ENCODE measurements at regions not wholly inside any gene's neighbourhood (a gene's known extent, or its start where the extent isn't known, plus 50 kb on each side); places are given as distances from the start of the nearest gene placed in this dataset.

DNA sequence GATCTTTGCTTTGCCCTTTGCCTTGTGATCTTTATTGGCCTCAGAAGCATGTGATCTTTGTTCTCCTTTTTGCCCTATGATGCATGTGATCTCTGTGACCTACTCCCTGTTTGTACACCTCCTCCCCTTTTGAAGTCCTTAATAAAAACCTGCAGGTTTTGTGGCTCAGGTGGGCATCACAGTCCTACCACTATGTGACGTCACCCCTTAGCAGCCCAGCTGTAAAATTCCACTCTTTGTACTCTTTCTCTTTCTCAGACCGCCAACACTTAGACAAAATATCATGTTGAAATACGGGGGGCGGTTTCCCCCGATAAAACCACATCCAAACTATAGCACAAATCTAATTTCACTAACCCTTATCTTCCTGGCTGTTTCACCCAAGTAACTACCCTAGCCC lies 76.7 kb upstream of the RAPGEF4 start:
- H3K9me3 ChIP-seq (ENCODE audit: control insufficient read depth, insufficient read depth, low read length): no peaks in the 10 kb centered on the region
- H3K4me3 ChIP-seq (ENCODE audit: low read depth, low read length): no peak overlapping the region
- no peaks in the 10 kb centered on the region for H3K4me1 ChIP-seq (ENCODE audit: control insufficient read depth, insufficient read depth, low read length)
- H3K9ac ChIP-seq (ENCODE audit: low read depth, low read length): no peak overlapping the region
- H3K36me3 ChIP-seq (ENCODE audit: control insufficient read depth, insufficient read depth, low read length): no peaks in the 10 kb centered on the region
- no peaks in the 10 kb centered on the region for H3K27me3 ChIP-seq (ENCODE audit: control insufficient read depth, insufficient read depth, low read length)

GRCh38 chr2:172662099-172662498 lies 73.5 kb upstream of the RAPGEF4 start:
- no peaks in the 10 kb centered on the region for H3K4me1 ChIP-seq (ENCODE audit: control insufficient read depth, insufficient read depth, low read length)
- H3K9ac ChIP-seq (ENCODE audit: low read depth, low read length): no peak overlapping the region
- no peaks in the 10 kb centered on the region for H3K36me3 ChIP-seq (ENCODE audit: control insufficient read depth, insufficient read depth, low read length)
- no peaks in the 10 kb centered on the region for H3K27me3 ChIP-seq (ENCODE audit: control insufficient read depth, insufficient read depth, low read length)
- H3K9me3 ChIP-seq (ENCODE audit: control insufficient read depth, insufficient read depth, low read length): no peaks in the 10 kb centered on the region
- no peak overlapping the region for H3K4me3 ChIP-seq (ENCODE audit: low read depth, low read length)

DNA sequence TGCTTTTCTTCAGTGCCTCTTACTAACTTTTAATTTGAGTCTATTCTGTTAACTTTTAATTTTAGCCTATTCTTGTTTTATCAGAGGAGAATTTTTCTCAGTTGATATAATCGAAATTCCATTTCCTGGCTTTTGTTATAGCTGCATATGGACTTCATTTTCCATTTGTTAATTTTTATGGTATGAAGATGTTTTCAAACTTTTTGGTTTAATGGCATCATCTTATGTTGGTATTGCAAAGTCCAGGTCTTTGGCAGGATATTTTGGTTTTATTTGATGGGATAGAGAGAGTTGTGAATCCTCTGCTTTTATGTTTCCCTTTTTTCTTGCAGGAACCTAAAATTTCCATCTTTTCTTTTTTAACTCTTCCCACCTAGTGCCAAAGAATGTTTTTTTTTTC lies 70.9 kb upstream of the RAPGEF4 start:
- Histone ChIP-seq H3K9me3 (ENCODE audit: control insufficient read depth, insufficient read depth, low read length) (no peaks in the 10 kb centered on the region), H3K9ac (ENCODE audit: low read depth, low read length) (no peak overlapping the region), H3K27me3 (ENCODE audit: control insufficient read depth, insufficient read depth, low read length) (no peaks in the 10 kb centered on the region), H3K4me3 (ENCODE audit: low read depth, low read length) (no peak overlapping the region), H3K36me3 (ENCODE audit: control insufficient read depth, insufficient read depth, low read length) (no peaks in the 10 kb centered on the region), H3K4me1 (ENCODE audit: control insufficient read depth, insufficient read depth, low read length) (no peaks in the 10 kb centered on the region)

GRCh38 chr2:172667581-172668325 lies 67.9 kb upstream of the RAPGEF4 start:
- Histone ChIP-seq H3K36me3 (ENCODE audit: control insufficient read depth, insufficient read depth, low read length) (no peaks in the 10 kb centered on the region), H3K4me3 (ENCODE audit: low read depth, low read length) (no peak overlapping the region), H3K9ac (ENCODE audit: low read depth, low read length) (no peak overlapping the region), H3K27me3 (ENCODE audit: control insufficient read depth, insufficient read depth, low read length) (no peaks in the 10 kb centered on the region), H3K4me1 (ENCODE audit: control insufficient read depth, insufficient read depth, low read length) (no peaks in the 10 kb centered on the region), H3K9me3 (ENCODE audit: control insufficient read depth, insufficient read depth, low read length) (no peaks in the 10 kb centered on the region)

- H3K9me3 ChIP-seq (ENCODE audit: control insufficient read depth, insufficient read depth, low read length): no peaks in the 10 kb centered on the region
- no peaks in the 10 kb centered on the region for H3K36me3 ChIP-seq (ENCODE audit: control insufficient read depth, insufficient read depth, low read length)
- no peak overlapping the region for H3K9ac ChIP-seq (ENCODE audit: low read depth, low read length)
- H3K4me3 ChIP-seq (ENCODE audit: low read depth, low read length): no peak overlapping the region
- H3K4me1 ChIP-seq (ENCODE audit: control insufficient read depth, insufficient read depth, low read length): peaks cover 2% of the 10 kb centered on the region
- peaks cover 15% of the 10 kb centered on the region for H3K27me3 ChIP-seq (ENCODE audit: control insufficient read depth, insufficient read depth, low read length)
Observed at GRCh38 chr2:172671501-172671900, 64.1 kb upstream of the RAPGEF4 start.

GRCh38 chr2:172672114-172672513 lies 63.5 kb upstream of the RAPGEF4 start:
- Histone ChIP-seq H3K4me1 (ENCODE audit: control insufficient read depth, insufficient read depth, low read length) (peaks cover 2% of the 10 kb centered on the region), H3K9ac (ENCODE audit: low read depth, low read length) (no peak overlapping the region)

DNA sequence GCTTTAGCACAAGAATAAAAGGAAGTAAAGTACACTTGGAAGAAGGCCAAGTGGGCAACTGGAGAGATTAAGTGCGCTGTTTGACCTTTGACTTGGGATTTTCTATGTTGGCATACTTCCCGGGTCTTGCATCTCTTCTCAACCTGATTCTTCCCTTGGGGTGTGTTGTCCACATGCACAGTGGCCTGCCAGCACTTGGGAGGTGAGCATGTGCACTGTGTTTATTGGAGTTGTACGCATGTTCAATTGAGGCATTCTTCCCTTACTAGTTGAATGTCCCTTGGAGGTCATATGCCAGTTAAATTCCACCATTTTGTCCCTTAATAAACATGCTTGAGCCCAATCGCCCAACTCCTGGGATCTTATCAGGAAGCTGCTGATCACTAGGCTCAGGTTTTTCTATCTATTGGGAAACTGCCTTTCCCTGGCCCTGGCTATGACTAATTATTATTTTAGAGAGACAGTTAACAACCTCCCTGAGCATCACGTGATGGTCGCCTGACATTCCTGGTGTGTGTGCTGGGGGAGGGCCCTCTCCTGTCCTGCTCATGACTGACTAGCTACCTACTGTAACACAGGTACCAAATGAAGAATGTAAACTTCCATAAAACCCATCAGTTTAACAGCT lies 62.5 kb upstream of the RAPGEF4 start:
- no peak overlapping the region for H3K4me3 ChIP-seq (ENCODE audit: low read depth, low read length)
- H3K4me1 ChIP-seq (ENCODE audit: control insufficient read depth, insufficient read depth, low read length): peaks cover 2% of the 10 kb centered on the region
- peaks cover 15% of the 10 kb centered on the region for H3K27me3 ChIP-seq (ENCODE audit: control insufficient read depth, insufficient read depth, low read length)
- H3K36me3 ChIP-seq (ENCODE audit: control insufficient read depth, insufficient read depth, low read length): no peaks in the 10 kb centered on the region
- no peaks in the 10 kb centered on the region for H3K9me3 ChIP-seq (ENCODE audit: control insufficient read depth, insufficient read depth, low read length)
- no peak overlapping the region for H3K9ac ChIP-seq (ENCODE audit: low read depth, low read length)

More at GRCh38 chr2:172672114-172672513, 63.5 kb upstream of the RAPGEF4 start:
- no peaks in the 10 kb centered on the region for H3K36me3 ChIP-seq (ENCODE audit: control insufficient read depth, insufficient read depth, low read length)
- H3K9me3 ChIP-seq (ENCODE audit: control insufficient read depth, insufficient read depth, low read length): no peaks in the 10 kb centered on the region
- no peak overlapping the region for H3K4me3 ChIP-seq (ENCODE audit: low read depth, low read length)
- H3K27me3 ChIP-seq (ENCODE audit: control insufficient read depth, insufficient read depth, low read length): peaks cover 15% of the 10 kb centered on the region

- H3K9me3 ChIP-seq (ENCODE audit: control insufficient read depth, insufficient read depth, low read length): no peaks in the 10 kb centered on the region
- peaks cover 2% of the 10 kb centered on the region for H3K4me1 ChIP-seq (ENCODE audit: control insufficient read depth, insufficient read depth, low read length)
Observed at GRCh38 chr2:172674034-172674967, 61.3 kb upstream of the RAPGEF4 start.

GRCh38 chr2:172674968-172675303 lies 60.7 kb upstream of the RAPGEF4 start:
- H3K9ac ChIP-seq (ENCODE audit: low read depth, low read length): no peak overlapping the region
- no peaks in the 10 kb centered on the region for H3K36me3 ChIP-seq (ENCODE audit: control insufficient read depth, insufficient read depth, low read length)

More at GRCh38 chr2:172674034-172674967, 61.3 kb upstream of the RAPGEF4 start:
- H3K9ac ChIP-seq (ENCODE audit: low read depth, low read length): no peak overlapping the region
- peak overlapping the region; percentile 35 for H3K4me3 ChIP-seq (ENCODE audit: low read depth, low read length)
- no peaks in the 10 kb centered on the region for H3K36me3 ChIP-seq (ENCODE audit: control insufficient read depth, insufficient read depth, low read length)
- peaks cover 15% of the 10 kb centered on the region for H3K27me3 ChIP-seq (ENCODE audit: control insufficient read depth, insufficient read depth, low read length)

DNA sequence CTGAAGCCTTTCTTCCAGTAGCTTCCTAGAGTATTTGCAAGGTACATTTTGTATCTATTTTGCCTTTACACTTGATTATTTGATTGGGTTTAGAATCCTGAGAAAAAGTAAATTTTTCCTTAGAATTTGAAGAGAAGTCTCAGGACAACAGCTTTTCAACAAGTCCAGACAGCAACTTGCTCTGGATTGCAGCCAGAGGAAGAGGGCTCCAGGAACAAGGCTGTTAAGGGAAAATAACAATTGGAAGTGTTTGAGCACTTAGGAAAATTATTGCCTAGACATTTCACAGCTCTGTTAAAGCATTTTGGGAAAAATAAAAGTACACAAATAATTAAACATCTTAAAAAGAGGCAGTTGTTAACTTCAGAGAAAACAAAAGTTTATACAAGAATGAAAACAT lies 58.3 kb upstream of the RAPGEF4 start:
- peaks cover 2% of the 10 kb centered on the region for H3K4me1 ChIP-seq (ENCODE audit: control insufficient read depth, insufficient read depth, low read length)
- no peaks in the 10 kb centered on the region for H3K9me3 ChIP-seq (ENCODE audit: control insufficient read depth, insufficient read depth, low read length)
- no peaks in the 10 kb centered on the region for H3K36me3 ChIP-seq (ENCODE audit: control insufficient read depth, insufficient read depth, low read length)
- no peak overlapping the region for H3K9ac ChIP-seq (ENCODE audit: low read depth, low read length)
- peaks cover 15% of the 10 kb centered on the region for H3K27me3 ChIP-seq (ENCODE audit: control insufficient read depth, insufficient read depth, low read length)
- no peak overlapping the region for H3K4me3 ChIP-seq (ENCODE audit: low read depth, low read length)

More at GRCh38 chr2:172674968-172675303, 60.7 kb upstream of the RAPGEF4 start:
- Histone ChIP-seq H3K9me3 (ENCODE audit: control insufficient read depth, insufficient read depth, low read length) (no peaks in the 10 kb centered on the region), H3K4me3 (ENCODE audit: low read depth, low read length) (peak overlapping the region; percentile 23), H3K27me3 (ENCODE audit: control insufficient read depth, insufficient read depth, low read length) (peaks cover 15% of the 10 kb centered on the region), H3K4me1 (ENCODE audit: control insufficient read depth, insufficient read depth, low read length) (peaks cover 2% of the 10 kb centered on the region)

GRCh38 chr2:172680436-172681068 lies 55.1 kb upstream of the RAPGEF4 start:
- Histone ChIP-seq H3K9me3 (ENCODE audit: control insufficient read depth, insufficient read depth, low read length) (no peaks in the 10 kb centered on the region), H3K4me3 (ENCODE audit: low read depth, low read length) (no peak overlapping the region), H3K27me3 (ENCODE audit: control insufficient read depth, insufficient read depth, low read length) (no peaks in the 10 kb centered on the region), H3K9ac (ENCODE audit: low read depth, low read length) (no peak overlapping the region), H3K36me3 (ENCODE audit: control insufficient read depth, insufficient read depth, low read length) (no peaks in the 10 kb centered on the region), H3K4me1 (ENCODE audit: control insufficient read depth, insufficient read depth, low read length) (no peaks in the 10 kb centered on the region)

Measured in iPS-15b (cell line).